ENCODE measurements at regions not wholly inside any gene's neighbourhood (a gene's known extent, or its start where the extent isn't known, plus 50 kb on each side); places are given as distances from the start of the nearest gene placed in this dataset.
A peak's percentile ranks its signal among the peaks of the same experiment; 100 is the strongest.
"Not testable (repeated sequence)": the region's sequence is repeated elsewhere in the genome, so short reads cannot be mapped to it uniquely, and the experiment has no call there.

DNA sequence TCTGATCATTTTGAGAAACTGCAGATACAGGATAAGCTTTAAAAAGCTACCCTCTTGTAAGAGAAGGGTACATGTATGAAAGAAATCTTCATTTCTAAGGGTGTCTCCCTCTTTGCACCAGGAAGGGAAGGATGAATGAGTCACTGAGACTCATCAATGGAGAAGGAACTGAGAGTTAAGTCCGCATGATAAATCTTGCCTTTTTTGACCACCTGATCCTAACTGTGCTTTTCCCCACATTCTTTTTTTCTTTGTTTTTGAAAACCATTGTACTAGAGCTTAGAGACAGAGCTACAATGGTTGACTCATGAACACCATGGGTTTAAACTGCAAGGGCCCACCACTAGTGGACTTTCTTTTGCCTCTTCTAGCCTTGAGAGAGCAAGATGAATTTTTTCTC, 353.0 kb upstream of the RGS17 start:
- DNase-seq = no peak
- WGBS (ENCODE audit: insufficient coverage) = 67% methylated on average over 1 of the region's 1 CpG
- no peaks in the 10 kb centered on the region for H3K36me3 ChIP-seq (ENCODE audit: control insufficient read depth, insufficient read depth, low read length)

DNA sequence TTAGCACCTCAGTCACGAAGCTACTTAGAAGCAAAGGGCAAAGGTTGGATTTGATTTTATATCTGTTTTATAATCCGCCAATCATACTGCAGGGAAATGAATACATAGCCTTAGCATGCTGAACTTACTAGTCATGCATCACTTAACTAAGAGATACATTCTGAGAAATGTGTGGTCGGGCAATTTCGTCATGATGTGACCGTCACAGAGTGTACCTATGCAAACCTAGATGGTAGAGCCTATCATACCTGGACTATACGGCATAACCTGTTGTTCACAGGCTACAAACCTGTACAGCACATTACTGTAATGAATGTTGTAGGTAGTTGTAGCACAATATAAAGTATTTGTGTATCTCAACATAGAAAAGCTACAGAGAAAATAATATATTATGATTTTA, 345.2 kb upstream of the RGS17 start:
- H3K27me3 ChIP-seq (ENCODE audit: control insufficient read depth, insufficient read depth, low read length) = no peaks in the 10 kb centered on the region
- no peak overlapping the region for H3K27ac ChIP-seq (ENCODE audit: low read length)
- H3K36me3 ChIP-seq (ENCODE audit: control insufficient read depth, insufficient read depth, low read length) = no peaks in the 10 kb centered on the region
- no peak overlapping the region for H3K4me3 ChIP-seq (ENCODE audit: low read length)
- no peaks in the 10 kb centered on the region for H3K4me1 ChIP-seq (ENCODE audit: control insufficient read depth, insufficient read depth, low read length)
- no peak for DNase-seq
- WGBS (ENCODE audit: insufficient coverage) = 87% methylated on average over 3 of the region's 6 CpGs
- no peaks in the 10 kb centered on the region for H3K9me3 ChIP-seq (replicated peaks; ENCODE audit: control insufficient read depth, low read depth, low read length)

More for the DNA sequence above, 353.0 kb upstream of the RGS17 start:
- H3K4me3 ChIP-seq (ENCODE audit: low read length) = no peak overlapping the region
- H3K9me3 ChIP-seq (replicated peaks; ENCODE audit: control insufficient read depth, low read depth, low read length) = no peaks in the 10 kb centered on the region
- no peak overlapping the region for H3K27ac ChIP-seq (ENCODE audit: low read length)
- no peaks in the 10 kb centered on the region for H3K4me1 ChIP-seq (ENCODE audit: control insufficient read depth, insufficient read depth, low read length)
- no peaks in the 10 kb centered on the region for H3K27me3 ChIP-seq (ENCODE audit: control insufficient read depth, insufficient read depth, low read length)

- H3K4me1 ChIP-seq (ENCODE audit: control insufficient read depth, insufficient read depth, low read length) = no peaks in the 10 kb centered on the region
- H3K27ac ChIP-seq (ENCODE audit: low read length) = no peak overlapping the region
- no peak overlapping the region for H3K4me3 ChIP-seq (ENCODE audit: low read length)
- no CpG with 5 or more reads among the region's 2 CpGs for WGBS (ENCODE audit: insufficient coverage)
- H3K9me3 ChIP-seq (replicated peaks; ENCODE audit: control insufficient read depth, low read depth, low read length) = peaks cover 2% of the 10 kb centered on the region
- DNase-seq = no peak
- H3K36me3 ChIP-seq (ENCODE audit: control insufficient read depth, insufficient read depth, low read length) = no peaks in the 10 kb centered on the region
- no peaks in the 10 kb centered on the region for H3K27me3 ChIP-seq (ENCODE audit: control insufficient read depth, insufficient read depth, low read length)
Measured at GRCh38 chr6:153465050-153465449, 334.0 kb upstream of the RGS17 start.

GRCh38 chr6:153449279-153449678, 318.2 kb upstream of the RGS17 start:
- Histone ChIP-seq H3K36me3 (ENCODE audit: control insufficient read depth, insufficient read depth, low read length) (no peaks in the 10 kb centered on the region), H3K27ac (ENCODE audit: low read length) (no peak overlapping the region), H3K9me3 (replicated peaks; ENCODE audit: control insufficient read depth, low read depth, low read length) (no peaks in the 10 kb centered on the region), H3K4me1 (ENCODE audit: control insufficient read depth, insufficient read depth, low read length) (no peaks in the 10 kb centered on the region), H3K4me3 (ENCODE audit: low read length) (no peak overlapping the region), H3K27me3 (ENCODE audit: control insufficient read depth, insufficient read depth, low read length) (no peaks in the 10 kb centered on the region)
- no peak for DNase-seq

DNA sequence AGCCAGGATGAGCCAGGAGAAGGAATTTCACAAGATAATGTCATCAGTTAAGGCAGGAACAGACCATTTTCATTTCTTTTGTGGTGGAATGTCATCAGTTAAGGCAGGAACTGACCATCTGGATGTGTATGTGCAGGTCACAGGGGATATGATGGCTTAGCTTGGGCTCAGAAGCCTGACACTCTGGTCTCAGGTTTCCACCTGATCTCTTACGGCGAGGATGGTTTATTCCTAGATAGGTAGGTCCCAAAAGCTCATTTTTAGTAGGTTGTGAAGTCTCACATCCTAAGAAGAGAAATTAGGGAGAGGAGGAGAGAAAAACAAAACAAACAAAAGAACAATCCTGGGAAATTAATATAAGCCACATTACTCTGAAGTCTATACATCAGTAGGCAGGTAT, 311.7 kb upstream of the RGS17 start:
- H3K36me3 ChIP-seq (ENCODE audit: control insufficient read depth, insufficient read depth, low read length); H3K27ac ChIP-seq (ENCODE audit: low read length); H3K4me1 ChIP-seq (ENCODE audit: control insufficient read depth, insufficient read depth, low read length); H3K27me3 ChIP-seq (ENCODE audit: control insufficient read depth, insufficient read depth, low read length); H3K4me3 ChIP-seq (ENCODE audit: low read length); DNase-seq; H3K9me3 ChIP-seq (replicated peaks; ENCODE audit: control insufficient read depth, low read depth, low read length): not testable (repeated sequence)
- WGBS (ENCODE audit: insufficient coverage) = no CpG with 5 or more reads among the region's 2 CpGs

GRCh38 chr6:153442096-153442495, 311.0 kb upstream of the RGS17 start:
- H3K36me3 ChIP-seq (ENCODE audit: control insufficient read depth, insufficient read depth, low read length) = no peaks in the 10 kb centered on the region
- no peak for DNase-seq
- no peaks in the 10 kb centered on the region for H3K4me1 ChIP-seq (ENCODE audit: control insufficient read depth, insufficient read depth, low read length)
- H3K4me3 ChIP-seq (ENCODE audit: low read length) = no peak overlapping the region
- 36% methylated on average over 1 of the region's 2 CpGs for WGBS (ENCODE audit: insufficient coverage)
- H3K27ac ChIP-seq (ENCODE audit: low read length) = no peak overlapping the region
- no peaks in the 10 kb centered on the region for H3K27me3 ChIP-seq (ENCODE audit: control insufficient read depth, insufficient read depth, low read length)
- no peaks in the 10 kb centered on the region for H3K9me3 ChIP-seq (replicated peaks; ENCODE audit: control insufficient read depth, low read depth, low read length)

- Histone ChIP-seq H3K4me3 (ENCODE audit: low read length) (no peak overlapping the region), H3K36me3 (ENCODE audit: control insufficient read depth, insufficient read depth, low read length) (no peaks in the 10 kb centered on the region), H3K9me3 (replicated peaks; ENCODE audit: control insufficient read depth, low read depth, low read length) (no peaks in the 10 kb centered on the region), H3K27me3 (ENCODE audit: control insufficient read depth, insufficient read depth, low read length) (no peaks in the 10 kb centered on the region), H3K4me1 (ENCODE audit: control insufficient read depth, insufficient read depth, low read length) (no peaks in the 10 kb centered on the region), H3K27ac (ENCODE audit: low read length) (no peak overlapping the region)
- no peak for DNase-seq
- WGBS (ENCODE audit: insufficient coverage) = no CpG with 5 or more reads among the region's 3 CpGs
Measured at GRCh38 chr6:153437193-153437592, 306.1 kb upstream of the RGS17 start.

- H3K27me3 ChIP-seq (ENCODE audit: control insufficient read depth, insufficient read depth, low read length) = no peaks in the 10 kb centered on the region
- no peaks in the 10 kb centered on the region for H3K36me3 ChIP-seq (ENCODE audit: control insufficient read depth, insufficient read depth, low read length)
- WGBS (ENCODE audit: insufficient coverage) = 47% methylated on average over 3 of the region's 5 CpGs
- no peaks in the 10 kb centered on the region for H3K4me1 ChIP-seq (ENCODE audit: control insufficient read depth, insufficient read depth, low read length)
- no peak overlapping the region for H3K27ac ChIP-seq (ENCODE audit: low read length)
- no peak for DNase-seq
- H3K9me3 ChIP-seq (replicated peaks; ENCODE audit: control insufficient read depth, low read depth, low read length) = no peaks in the 10 kb centered on the region
- no peak overlapping the region for H3K4me3 ChIP-seq (ENCODE audit: low read length)
Measured at GRCh38 chr6:153436351-153436750, 305.3 kb upstream of the RGS17 start.

GRCh38 chr6:153435787-153436186, 304.7 kb upstream of the RGS17 start:
- DNase-seq = no peak
- no peak overlapping the region for H3K27ac ChIP-seq (ENCODE audit: low read length)
- no peaks in the 10 kb centered on the region for H3K36me3 ChIP-seq (ENCODE audit: control insufficient read depth, insufficient read depth, low read length)
- no peaks in the 10 kb centered on the region for H3K4me1 ChIP-seq (ENCODE audit: control insufficient read depth, insufficient read depth, low read length)
- no peaks in the 10 kb centered on the region for H3K9me3 ChIP-seq (replicated peaks; ENCODE audit: control insufficient read depth, low read depth, low read length)
- no peak overlapping the region for H3K4me3 ChIP-seq (ENCODE audit: low read length)
- no peaks in the 10 kb centered on the region for H3K27me3 ChIP-seq (ENCODE audit: control insufficient read depth, insufficient read depth, low read length)

- no peaks in the 10 kb centered on the region for H3K27me3 ChIP-seq (ENCODE audit: control insufficient read depth, insufficient read depth, low read length)
- no CpG with 5 or more reads among the region's 2 CpGs for WGBS (ENCODE audit: insufficient coverage)
- H3K36me3 ChIP-seq (ENCODE audit: control insufficient read depth, insufficient read depth, low read length) = no peaks in the 10 kb centered on the region
- DNase-seq = no peak
- H3K4me1 ChIP-seq (ENCODE audit: control insufficient read depth, insufficient read depth, low read length) = no peaks in the 10 kb centered on the region
- no peak overlapping the region for H3K4me3 ChIP-seq (ENCODE audit: low read length)
- H3K9me3 ChIP-seq (replicated peaks; ENCODE audit: control insufficient read depth, low read depth, low read length) = no peaks in the 10 kb centered on the region
- no peak overlapping the region for H3K27ac ChIP-seq (ENCODE audit: low read length)
Measured at GRCh38 chr6:153425536-153425935, 294.5 kb upstream of the RGS17 start.

GRCh38 chr6:153424719-153425400, 293.8 kb upstream of the RGS17 start:
- Histone ChIP-seq H3K27ac (ENCODE audit: low read length) (no peak overlapping the region), H3K36me3 (ENCODE audit: control insufficient read depth, insufficient read depth, low read length) (no peaks in the 10 kb centered on the region), H3K27me3 (ENCODE audit: control insufficient read depth, insufficient read depth, low read length) (no peaks in the 10 kb centered on the region), H3K4me3 (ENCODE audit: low read length) (no peak overlapping the region), H3K4me1 (ENCODE audit: control insufficient read depth, insufficient read depth, low read length) (no peaks in the 10 kb centered on the region), H3K9me3 (replicated peaks; ENCODE audit: control insufficient read depth, low read depth, low read length) (no peaks in the 10 kb centered on the region)
- peak; percentile 5 for DNase-seq
- 49% methylated on average over 3 of the region's 5 CpGs for WGBS (ENCODE audit: insufficient coverage)
